GM12865 (cell line): ENCODE measurements at regions not wholly inside any gene's neighbourhood (a gene's known extent, or its start where the extent isn't known, plus 50 kb on each side); places are given as distances from the start of the nearest gene placed in this dataset.
A peak's percentile ranks its signal among the peaks of the same experiment; 100 is the strongest.
"Not testable (repeated sequence)": the region's sequence is repeated elsewhere in the genome, so short reads cannot be mapped to it uniquely, and the experiment has no call there.

Source experiments
- DNase-seq: peaks from one replicate; pipeline ENCODE4 v3.0.0; 2010; ENCODE audit warnings: low read depth
- H3K4me3 ChIP-seq: 2 replicates; pipeline ENCODE4 v1.5.1; 2011; ENCODE audit warnings: mild to moderate bottlenecking, low read depth, low read length, control low read depth
- CTCF ChIP-seq: IDR thresholded peaks from 2 replicates; pipeline ENCODE4 v1.5.1; 2011; ENCODE audit warnings: low read length, control low read depth, low read depth, inconsistent platforms; ENCODE audit not compliant: insufficient read depth; ENCODE audit errors: missing control alignments

GRCh38 chr3:144893980-144894379, 922.4 kb downstream of the DIPK2A start:
- TF ChIP-seq CTCF, result no peak
- no peak for DNase-seq
- no peak overlapping the region for H3K4me3 ChIP-seq

DNA sequence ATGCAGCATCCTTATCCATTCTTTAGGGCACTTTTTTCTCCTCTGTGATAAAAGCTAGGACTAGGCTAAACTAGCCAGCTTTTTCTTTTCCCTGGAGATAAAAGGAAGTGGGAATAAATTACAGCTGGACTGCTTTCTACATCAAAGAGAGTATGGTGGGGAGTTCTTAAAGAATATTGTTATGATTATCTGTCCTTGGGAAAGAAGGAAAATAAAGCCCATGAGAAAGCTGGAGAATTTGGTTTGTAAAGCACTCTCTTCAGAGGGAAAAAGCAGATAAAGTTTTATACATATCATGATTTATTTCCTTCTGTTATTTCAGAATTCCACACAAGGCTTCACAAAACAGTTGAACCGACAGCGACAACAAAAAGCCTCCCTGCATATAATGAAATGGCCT, 923.0 kb downstream of the DIPK2A start:
- TF ChIP-seq CTCF, result no peak
- DNase-seq, result no peak
- no peak overlapping the region for H3K4me3 ChIP-seq

- H3K4me3 ChIP-seq, result no peak overlapping the region
- DNase-seq, result no peak
- no peak for TF ChIP-seq CTCF
These were observed 928.7 kb downstream of the DIPK2A start for GRCh38 chr3:144900366-144900765.

DNA sequence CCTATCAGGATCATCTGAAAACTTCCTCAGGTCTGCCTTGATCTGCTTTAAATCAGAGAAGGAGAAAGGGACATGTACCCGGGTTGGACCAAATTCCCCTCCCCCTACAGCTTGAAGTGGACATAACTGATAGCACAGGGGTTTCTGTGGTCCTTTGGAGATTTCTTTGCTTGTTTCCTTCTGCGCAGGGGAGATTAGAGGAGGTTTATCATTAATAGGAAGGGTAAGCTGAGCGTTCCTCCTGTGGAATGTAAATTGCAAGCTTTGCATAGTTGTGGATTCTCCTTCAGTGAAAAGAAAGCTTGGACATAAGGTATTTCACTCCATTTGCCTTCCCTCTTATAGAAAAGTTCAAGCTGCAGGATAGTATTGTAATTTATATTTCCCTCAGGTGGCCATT, 936.0 kb downstream of the DIPK2A start:
- not testable (repeated sequence) for DNase-seq, H3K4me3 ChIP-seq

- no peak for DNase-seq
- no peak for TF ChIP-seq CTCF
These were observed 941.3 kb downstream of the DIPK2A start for GRCh38 chr3:144912968-144913367.

GRCh38 chr3:144915202-144915601, 943.6 kb downstream of the DIPK2A start:
- DNase-seq, result peak; percentile 7
- TF ChIP-seq CTCF, result no peak
- H3K4me3 ChIP-seq, result peak overlapping the region; percentile 4

More at GRCh38 chr3:144912968-144913367, 941.3 kb downstream of the DIPK2A start:
- no peak overlapping the region for H3K4me3 ChIP-seq

GRCh38 chr3:144921710-144922109, 950.1 kb downstream of the DIPK2A start:
- DNase-seq, result no peak
- TF ChIP-seq CTCF, result no peak
- no peak overlapping the region for H3K4me3 ChIP-seq
